HG03432 (cell line): ENCODE measurements at regions not wholly inside any gene's neighbourhood (a gene's known extent, or its start where the extent isn't known, plus 50 kb on each side); places are given as distances from the start of the nearest gene placed in this dataset.
A peak's percentile ranks its signal among the peaks of the same experiment; 100 is the strongest.
"Not testable (repeated sequence)": the region's sequence is repeated elsewhere in the genome, so short reads cannot be mapped to it uniquely, and the experiment has no call there.

Experiments
- ATAC-seq: cut with Tn5 transposase; IDR thresholded peaks from one replicate; pipeline ENCODE4 v1.9.1; 2021; ENCODE audit warnings: mild to moderate bottlenecking, moderate library complexity; ENCODE audit not compliant: unreplicated experiment

DNA sequence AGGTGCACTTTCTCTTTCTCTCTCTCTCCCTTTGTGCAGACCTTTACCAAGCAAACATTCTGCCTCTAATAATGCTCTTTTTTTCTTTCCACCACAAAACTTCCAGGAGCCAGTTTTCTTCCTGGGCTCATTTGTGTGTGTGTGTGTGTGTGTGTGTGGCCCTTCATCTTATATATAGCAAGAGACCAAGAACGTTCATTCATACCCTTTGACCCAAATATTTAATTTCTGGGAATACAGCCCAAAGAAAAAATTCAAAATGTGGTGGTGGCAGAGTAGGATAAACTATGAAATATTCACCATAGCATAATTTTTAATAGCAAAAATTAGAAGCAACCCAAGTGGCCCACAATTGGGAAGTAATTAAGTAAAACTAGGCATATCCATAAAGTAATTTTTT lies 398.9 kb downstream of the IGSF11 start:
- no peak for ATAC-seq

DNA sequence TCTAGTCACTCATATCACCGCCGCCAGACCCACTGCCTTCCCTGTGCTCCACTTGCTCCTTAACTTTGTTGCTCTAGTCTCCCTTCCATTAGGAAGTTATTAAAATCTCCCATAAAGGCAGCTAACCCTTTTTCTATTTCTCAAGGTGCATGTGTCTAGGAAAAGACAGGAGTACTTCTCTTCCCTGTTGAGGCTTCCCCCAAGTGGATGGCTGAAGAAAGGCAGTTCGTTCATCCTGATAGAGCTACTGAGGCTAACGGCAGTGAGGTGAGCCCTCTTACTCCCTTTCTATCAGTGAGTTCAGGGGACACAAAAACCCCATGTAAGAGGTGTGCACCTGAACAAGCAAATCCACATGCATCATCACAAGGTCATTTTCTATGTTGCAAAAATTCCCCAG lies 397.8 kb downstream of the IGSF11 start:
- ATAC-seq, result peak; percentile 53

DNA sequence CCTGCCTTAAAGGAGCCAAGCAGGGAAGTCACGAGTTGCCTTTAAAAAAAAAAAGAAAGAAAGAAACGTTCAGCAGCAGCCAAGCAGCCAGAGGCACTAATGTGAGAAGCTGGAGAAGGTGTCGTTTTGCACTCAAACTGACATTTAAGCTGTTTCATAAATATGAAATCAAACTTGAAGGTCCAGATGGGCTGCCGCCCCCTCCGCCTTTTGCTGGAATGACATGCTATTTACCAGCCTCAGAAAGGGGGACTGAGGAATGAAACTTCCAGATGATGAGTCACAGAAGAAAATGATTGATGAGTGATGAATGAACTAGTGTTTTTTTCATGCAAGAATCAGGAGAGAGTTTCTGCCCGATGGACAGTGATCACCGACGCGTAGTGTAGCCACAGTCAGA lies 396.8 kb downstream of the IGSF11 start:
- no peak for ATAC-seq

DNA sequence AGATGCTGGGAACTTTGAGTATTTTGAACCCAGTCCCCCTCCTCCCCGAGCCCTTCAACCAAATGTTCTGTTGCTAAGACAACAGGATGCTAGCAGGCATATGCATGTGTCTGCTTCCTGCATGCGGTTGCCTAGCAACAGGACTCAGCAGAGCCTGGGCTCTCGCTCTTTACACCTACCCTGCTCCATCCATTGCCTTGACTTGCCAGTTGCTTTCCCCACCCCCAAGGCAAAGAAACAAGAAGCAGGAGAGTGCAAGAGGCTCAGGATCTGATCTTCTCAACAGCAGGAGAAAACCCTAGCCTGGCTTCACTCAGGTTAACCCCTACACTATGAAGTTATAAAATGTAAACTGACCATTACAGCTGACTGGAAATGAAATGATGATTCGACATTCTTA lies 393.0 kb downstream of the IGSF11 start:
- peak; percentile 82 for ATAC-seq

DNA sequence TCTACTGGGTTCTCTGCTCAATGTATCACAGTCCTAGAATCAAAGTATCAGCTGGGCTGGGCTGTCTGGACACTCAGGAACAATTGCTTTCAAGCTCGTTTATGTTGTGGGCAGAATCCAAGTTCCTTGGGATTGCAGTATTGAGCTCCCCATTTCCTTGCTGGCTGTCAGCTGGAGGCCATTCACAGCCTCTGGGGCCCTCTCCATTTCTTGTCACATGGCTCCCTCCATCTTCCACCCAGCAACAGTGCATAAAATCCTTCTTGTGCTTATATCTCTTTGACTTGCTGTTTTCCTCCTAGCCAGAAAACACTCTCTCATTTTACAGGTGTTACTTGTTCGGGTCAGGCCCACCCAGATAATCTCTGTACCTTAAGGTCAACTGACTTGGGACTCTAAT lies 363.5 kb downstream of the IGSF11 start:
- no peak for ATAC-seq

DNA sequence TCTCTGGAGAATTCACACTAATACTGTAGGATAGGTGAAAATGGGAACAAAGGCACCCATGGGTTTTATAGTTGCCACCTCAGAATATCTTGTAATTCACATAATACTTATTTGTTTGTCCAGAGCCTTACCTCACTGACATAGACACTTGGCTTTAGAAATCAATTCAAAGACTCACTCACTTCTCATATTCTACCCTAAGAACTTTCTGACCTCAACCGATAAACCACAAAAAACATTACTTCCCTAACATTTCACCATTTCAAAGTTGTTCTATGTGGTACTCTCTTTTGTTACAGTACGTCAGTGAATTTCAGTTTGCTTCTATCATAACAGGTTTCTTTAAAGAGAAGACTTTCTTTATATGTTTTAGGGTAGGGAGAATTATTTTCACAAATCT lies 359.3 kb downstream of the IGSF11 start:
- ATAC-seq, result no peak

DNA sequence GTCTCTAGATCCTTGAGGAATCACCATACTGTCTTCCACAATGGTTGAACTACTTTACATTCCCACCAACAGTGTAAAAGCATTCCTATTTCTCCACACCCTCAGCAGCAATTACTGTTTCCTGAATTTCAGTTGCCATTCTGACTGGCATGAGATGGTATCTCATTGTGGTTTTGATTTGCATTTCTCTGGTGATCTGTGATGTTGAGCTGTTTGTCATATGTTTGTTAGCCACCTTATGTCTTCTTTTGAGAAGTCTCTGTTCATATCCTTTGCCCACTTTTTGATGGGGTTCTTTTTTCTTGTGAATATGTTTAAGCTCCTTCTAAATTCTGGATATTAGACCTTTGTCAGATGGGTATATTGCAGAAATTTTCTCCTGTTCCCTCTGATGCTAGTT lies 356.0 kb downstream of the IGSF11 start:
- not testable (repeated sequence) for ATAC-seq

DNA sequence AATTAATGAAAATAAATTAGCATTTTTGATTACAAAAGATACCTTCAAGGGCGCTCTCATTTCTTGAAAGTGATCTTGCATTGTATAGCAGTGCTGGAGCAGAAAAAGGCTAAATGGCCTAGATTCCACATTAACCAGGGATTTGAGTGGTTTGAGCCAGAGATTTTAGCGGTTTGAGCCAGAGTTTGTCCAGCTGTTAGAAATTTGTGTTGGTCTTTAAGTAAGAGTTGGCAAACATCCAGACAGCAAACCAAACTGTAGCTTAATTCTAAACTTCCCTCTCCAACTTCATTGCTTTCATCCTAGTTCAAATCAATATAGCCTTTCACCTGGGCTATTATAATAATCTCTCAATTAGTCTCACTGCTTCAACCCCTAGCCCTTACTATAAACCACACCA lies 351.7 kb downstream of the IGSF11 start:
- ATAC-seq, result no peak

DNA sequence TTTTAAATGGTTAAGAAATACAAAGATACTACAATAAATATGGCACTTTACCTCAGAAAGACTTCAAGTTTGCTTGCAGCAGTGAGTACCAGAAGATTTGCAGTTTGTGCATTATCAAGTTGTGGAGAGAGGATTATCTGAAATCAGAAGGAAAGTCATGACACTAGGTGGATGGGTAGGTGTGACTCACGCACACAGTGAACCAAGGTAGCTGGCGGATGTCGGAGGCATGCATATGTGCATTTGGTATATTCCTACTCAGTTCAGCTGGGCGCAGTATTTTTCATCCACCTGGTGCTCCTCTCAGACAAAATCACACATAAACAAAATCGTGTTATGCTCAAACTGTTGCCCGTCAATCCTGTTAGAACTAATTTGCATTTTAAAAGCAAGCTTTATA lies 351.0 kb downstream of the IGSF11 start:
- ATAC-seq, result no peak

DNA sequence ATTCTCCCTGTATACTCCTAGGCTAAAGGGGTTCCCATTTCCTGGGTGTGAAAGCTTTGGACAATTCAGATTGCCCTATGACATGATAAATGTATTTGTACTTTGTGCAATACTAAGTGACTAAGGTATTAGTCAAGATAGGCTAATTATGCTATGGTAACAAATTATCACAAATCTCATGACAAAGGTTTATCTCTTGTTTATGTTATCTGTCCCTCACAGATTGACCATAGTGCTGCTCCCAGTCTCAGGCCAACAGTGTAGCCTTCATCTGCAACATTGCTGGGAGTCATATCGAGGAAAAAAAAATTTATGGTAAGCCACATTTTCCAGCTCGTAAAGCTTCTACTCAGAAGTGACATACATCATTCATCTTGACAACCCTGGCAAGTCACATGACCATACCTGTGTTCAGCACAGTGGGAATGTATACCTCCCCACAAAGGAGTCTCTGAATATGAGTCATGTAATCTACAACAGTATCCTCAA lies 346.2 kb downstream of the IGSF11 start:
- ATAC-seq, result no peak

DNA sequence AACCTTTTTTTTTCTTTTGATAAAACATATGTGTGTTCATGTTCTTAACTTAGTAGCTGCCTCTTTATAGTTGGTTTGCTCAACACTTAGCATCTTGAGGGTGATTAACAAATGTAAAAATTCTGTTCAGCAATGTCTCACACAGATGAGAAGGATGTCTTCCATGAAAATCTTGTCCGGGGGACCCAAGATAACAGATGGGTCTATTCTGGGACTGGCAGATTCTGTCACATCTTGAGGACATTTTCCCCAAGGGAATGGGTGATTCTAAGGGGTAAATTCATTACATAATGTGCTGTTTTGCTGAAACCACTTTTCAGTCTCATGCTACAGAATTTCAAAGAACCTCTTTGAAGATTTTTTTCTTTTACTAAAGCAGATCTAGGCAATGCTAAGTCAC lies 342.2 kb downstream of the IGSF11 start:
- ATAC-seq, result no peak

DNA sequence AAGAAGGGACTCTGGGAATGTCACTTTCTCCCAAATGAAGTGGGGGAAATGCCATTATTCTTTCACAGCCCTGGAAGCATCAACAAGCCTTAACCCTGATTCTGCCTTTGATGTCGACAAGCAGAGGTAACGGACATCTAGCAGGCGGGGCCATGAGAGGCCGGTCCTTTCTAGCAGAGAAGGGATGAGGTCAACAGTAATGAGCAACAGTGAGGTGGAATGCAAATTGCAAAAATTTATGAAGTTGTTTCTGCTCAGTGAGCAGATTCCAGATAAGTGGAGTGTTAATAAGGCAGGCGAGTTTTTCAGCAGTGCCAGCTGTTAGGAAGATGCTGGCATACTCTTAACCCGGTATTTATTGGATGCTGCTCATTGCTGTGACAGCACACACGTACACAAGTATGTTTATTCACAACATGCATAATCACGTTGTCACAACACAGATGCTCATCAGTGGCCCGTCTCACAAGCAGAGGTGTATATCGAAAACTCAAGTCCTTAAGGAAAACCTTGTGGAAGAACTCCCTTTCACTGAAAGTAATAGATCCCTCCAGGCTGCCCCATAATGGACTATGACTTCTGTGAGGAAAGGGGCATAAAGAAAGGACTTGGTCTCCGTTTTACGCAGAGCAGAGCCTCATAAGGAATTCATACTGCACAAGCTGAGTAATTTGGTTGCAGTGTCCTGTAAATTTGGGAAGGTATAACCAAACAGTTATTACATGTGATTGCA lies 329.0 kb downstream of the IGSF11 start:
- no peak for ATAC-seq

DNA sequence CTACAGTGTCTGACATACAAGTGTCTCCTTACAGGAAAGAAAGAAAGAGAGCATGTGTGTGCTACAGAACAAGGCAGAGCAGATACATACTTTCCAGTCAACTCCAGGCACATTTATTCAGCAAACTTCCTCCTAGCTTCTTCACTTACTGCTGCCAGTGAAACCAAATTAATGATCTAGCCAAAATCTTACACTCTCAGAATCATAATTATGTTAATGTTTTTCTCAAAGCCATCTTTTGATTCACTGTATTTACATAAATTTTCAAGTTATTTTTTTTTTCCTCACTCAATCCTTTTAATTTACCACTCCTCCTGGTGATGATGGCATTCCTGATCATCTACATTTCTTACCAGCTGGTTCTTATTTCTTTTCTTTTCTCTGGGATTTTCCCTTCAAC lies 326.7 kb downstream of the IGSF11 start:
- no peak for ATAC-seq

DNA sequence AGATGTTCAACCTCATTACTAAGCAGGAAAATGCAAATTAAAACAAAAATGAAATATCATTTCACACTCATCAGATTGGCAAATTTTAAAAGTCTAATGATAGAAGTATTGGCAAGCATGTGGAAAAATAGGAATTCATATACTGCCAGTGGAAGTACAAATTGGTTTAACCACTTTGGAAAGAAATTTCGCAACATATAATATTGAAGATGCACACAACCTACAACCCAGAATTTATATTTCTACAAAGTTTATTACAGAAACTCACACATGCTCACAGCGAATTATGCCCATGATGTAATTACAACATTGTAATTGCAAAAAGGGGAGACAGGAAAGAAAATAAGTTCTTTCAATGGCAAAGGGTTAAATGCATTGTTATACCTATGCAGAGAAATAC lies 324.1 kb downstream of the IGSF11 start:
- ATAC-seq, result no peak

DNA sequence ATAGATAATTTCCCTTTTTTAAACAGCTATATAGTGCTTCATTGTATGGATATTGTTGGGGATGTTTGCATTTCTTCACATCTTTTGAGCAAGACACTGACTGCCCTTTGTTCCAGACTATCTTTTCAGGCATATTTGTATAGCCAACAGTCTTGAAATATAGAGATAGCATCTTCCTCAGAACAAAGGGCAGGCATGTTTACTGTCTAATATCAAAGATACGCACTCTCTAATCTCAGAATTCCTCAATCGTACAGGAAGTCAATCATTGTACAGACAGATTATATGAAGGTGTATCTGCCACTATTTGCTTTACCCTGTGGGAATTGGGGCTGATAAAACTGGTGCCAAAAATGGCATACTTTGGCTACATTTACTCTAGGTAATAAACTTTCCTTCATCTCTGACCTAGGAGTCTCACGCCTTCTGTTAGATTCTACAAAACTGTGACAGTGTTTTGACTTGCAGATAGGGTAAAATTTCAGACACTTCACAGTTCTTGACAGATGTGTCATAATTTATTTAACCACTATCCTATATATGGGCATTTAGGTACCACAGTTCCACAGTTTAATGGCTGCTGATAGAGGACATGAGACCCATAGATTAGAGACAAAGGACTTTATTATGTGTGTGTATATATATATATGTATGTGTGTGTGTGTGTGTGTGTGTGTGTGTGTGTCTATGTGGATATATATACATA lies 321.0 kb downstream of the IGSF11 start:
- ATAC-seq, result no peak

DNA sequence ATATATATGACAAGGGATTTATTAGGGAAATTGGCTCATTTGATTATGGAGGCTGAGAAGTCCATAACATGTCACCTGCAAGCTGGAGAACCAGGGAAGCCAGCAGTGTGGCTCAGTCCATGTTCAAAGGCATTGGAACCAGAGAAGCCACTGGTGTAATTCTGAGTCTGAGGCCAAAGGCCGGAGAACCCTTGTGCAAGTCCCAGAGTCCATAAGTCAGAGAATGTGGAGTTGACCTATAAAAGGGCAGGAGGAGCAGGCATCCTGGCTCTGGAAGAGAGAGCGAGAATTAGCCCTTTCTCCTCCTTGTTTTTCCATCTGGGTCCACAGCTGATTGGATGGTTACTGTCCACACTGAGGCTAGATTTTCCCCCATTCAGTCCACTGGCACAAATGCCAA lies 319.8 kb downstream of the IGSF11 start:
- no peak for ATAC-seq

DNA sequence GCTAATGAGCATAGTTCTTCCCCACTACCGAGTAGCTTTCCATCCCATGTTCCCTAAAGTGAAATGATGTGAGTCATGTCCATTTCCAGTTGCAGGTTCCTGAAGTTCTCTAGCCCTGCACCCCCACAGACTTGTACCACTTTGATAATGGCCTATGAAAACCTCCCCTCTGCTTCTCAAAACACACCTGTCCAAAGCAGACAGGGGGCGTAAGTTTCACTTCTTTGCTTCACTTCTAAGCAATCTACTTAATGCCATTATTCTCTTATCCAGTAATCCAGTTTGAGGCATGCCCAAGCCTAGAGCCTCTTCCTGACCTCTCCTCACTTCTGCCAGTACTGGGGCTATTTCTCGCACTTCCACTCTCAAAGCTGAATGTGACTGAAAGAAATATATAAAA lies 305.1 kb downstream of the IGSF11 start:
- ATAC-seq, result no peak

DNA sequence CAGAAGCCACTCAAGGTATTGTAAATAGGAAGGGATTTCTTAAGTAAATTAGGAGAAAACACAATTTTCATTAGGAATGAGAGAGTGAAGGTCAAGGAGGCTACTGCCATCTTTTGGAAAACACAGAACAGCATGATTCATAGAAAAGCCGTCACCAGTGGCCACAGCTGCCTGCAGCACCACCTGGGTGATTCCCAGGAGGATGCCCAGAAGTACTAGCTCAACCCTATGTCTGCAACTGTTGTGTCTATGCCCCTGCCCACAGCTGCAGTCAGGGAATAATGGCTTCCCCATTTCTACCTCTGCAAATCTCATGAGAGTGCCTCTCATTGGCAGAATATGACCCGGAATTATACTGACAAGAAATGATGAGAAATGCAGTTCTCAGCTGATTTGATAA lies 300.0 kb downstream of the IGSF11 start:
- peak; percentile 65 for ATAC-seq

DNA sequence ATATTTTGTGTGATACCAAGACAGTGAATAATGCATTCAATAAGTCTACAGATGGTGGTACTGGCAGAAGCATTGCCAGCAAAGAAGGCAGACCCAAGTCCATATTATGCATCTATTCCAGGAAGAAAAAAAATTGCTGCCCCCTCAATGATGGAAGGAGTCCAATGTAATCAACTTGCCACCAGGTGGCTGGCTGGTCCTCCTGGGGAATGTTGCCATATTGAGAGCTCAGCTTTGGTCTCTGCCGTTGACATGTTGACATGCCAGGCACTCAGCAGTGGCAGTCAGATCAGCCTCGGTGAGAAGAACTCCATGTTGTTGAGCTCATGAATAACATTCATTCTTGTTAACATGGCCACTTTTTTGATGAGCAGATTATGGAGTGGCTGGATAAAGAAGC lies 298.5 kb downstream of the IGSF11 start:
- no peak for ATAC-seq

DNA sequence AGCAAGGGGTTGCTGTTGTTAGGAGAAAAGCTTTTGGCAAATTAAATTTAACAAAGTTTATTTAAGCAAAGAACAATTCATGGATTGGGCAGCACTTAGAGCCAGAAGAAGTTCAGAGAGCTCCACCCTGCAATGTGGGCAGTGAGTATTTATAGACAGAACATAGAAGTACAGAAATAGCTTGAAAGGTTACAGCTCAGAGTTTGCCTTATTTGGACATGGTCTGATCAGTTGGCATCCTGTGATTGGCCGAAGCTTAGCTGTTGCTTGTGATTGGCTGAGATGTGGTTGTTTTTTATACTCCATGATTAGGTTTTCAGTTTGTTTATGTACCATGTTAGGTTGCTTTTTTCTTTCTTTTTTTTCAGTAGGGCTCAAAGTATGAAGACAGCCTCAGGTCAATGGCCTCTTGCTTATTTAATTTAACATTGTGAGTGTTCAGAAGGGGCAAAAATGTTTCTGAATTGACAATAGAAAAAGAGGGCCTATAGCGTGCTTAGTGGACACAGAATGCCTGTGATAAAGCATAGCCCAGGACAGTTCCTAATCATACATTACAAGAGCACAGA lies 293.8 kb downstream of the IGSF11 start:
- no peak for ATAC-seq

DNA sequence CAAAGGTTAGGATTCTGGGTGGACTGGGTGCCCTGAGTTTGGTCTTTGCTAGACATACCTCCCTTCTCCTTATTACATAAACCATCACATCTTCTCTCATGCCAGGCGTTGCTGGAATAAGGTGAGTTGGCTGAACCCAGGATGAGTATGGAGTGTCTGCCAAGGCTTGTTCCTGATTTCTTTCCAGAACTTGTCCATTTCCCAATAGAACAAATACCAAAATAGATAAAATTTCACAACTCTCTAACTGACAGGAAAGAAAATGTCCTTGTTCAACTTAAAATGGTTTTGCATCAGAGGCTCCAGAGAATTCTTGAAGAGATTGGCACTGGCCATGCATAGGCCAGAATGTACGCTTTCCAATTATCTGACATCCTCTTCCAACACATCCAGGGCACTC lies 291.9 kb downstream of the IGSF11 start:
- no peak for ATAC-seq

DNA sequence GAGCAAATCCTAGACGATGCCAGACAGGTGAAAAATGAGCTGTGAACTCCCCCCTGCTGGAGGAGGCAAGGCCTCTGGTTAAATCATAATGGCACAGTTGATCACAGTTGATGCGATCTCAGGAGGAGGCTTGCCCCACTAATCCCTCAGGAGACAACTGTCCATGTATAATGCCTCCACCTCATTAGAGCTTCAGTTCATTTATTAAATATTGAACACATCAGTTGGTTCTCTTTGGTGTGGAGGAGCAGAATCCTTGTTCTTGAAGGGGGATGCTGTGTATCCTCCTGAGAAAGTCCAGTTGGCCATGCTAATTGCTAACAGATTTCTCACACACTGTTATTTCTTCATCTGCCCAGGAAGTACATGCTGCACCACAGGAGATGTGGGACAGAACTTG lies 290.5 kb downstream of the IGSF11 start:
- no peak for ATAC-seq
